ENCODE measurements at regions not wholly inside any gene's neighbourhood (a gene's known extent, or its start where the extent isn't known, plus 50 kb on each side); places are given as distances from the start of the nearest gene placed in this dataset.
"Not testable (repeated sequence)": the region's sequence is repeated elsewhere in the genome, so short reads cannot be mapped to it uniquely, and the experiment has no call there.

DNA sequence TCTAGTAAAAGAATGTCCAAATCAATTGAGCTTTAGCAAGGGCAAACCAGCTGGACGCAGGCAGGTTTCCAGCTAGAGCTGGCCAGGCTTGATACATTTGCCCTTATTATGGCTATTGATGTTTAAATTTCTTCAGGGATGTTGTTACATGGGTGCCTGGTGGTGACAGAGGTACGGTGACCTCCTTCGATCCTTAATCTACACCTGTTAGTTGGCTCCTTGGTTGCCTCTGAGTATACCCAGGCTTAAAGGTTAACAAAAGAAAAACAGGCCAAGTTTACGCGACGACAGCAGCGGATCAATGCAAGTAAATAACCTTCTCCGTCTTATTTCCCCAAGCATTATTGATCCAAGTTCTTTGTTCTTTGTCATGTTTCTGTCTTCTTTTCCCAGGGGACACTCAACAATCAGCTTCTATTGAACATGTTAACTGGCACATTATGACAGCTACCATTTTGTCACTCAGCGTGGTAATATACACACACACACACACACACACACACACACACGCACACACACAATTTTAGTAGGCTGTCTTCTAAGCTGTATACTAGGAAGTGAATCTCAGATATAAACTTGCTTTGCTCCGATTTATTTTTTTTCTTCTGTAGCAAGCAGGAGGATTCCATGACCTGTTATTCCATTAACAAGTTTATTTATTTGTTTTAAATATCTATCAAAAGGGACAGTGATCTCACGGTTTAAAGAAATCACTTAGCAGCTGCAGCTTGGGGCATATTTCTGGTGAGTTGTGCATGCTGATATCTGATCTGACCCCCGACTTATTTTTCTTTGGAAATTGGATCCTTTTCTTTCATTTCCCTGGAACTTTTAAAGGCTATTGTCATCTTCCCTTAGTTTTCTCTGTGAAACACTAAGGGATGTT is 844.7 kb downstream of the MCTP2 start:
- Histone ChIP-seq H3K36me3 (ENCODE audit: control insufficient read depth in 1 of 2, insufficient read depth in 2 of 2, low read length in 2 of 2) (no peaks in the 10 kb centered on the region), H3K4me3 (ENCODE audit: low read depth in 1 of 2, low read length in 2 of 2) (no peak overlapping the region)

GRCh38 chr15:95076678-95076990 is 845.3 kb downstream of the MCTP2 start:
- Histone ChIP-seq H3K4me3 (ENCODE audit: low read depth in 1 of 2, low read length in 2 of 2) (no peak overlapping the region), H3K36me3 (ENCODE audit: control insufficient read depth in 1 of 2, insufficient read depth in 2 of 2, low read length in 2 of 2) (no peaks in the 10 kb centered on the region), H3K27ac (ENCODE audit: low read depth, low read length) (no peak overlapping the region), H3K9me3 (ENCODE audit: control insufficient read depth in 1 of 2, low read length in 2 of 2) (no peaks in the 10 kb centered on the region), H3K4me1 (ENCODE audit: control insufficient read depth in 1 of 2, insufficient read depth in 2 of 2, low read length in 2 of 2) (no peaks in the 10 kb centered on the region), H3K9ac (ENCODE audit: low read depth in 1 of 2, low read length in 2 of 2) (no peak overlapping the region), H3K27me3 (ENCODE audit: control insufficient read depth in 1 of 2, insufficient read depth in 2 of 2, low read length in 2 of 2) (no peaks in the 10 kb centered on the region)

More for the DNA sequence above, 844.7 kb downstream of the MCTP2 start:
- H3K27ac ChIP-seq (ENCODE audit: low read depth, low read length): no peak overlapping the region
- no peaks in the 10 kb centered on the region for H3K9me3 ChIP-seq (ENCODE audit: control insufficient read depth in 1 of 2, low read length in 2 of 2)
- H3K4me1 ChIP-seq (ENCODE audit: control insufficient read depth in 1 of 2, insufficient read depth in 2 of 2, low read length in 2 of 2): no peaks in the 10 kb centered on the region
- no peak overlapping the region for H3K9ac ChIP-seq (ENCODE audit: low read depth in 1 of 2, low read length in 2 of 2)
- H3K27me3 ChIP-seq (ENCODE audit: control insufficient read depth in 1 of 2, insufficient read depth in 2 of 2, low read length in 2 of 2): no peaks in the 10 kb centered on the region

DNA sequence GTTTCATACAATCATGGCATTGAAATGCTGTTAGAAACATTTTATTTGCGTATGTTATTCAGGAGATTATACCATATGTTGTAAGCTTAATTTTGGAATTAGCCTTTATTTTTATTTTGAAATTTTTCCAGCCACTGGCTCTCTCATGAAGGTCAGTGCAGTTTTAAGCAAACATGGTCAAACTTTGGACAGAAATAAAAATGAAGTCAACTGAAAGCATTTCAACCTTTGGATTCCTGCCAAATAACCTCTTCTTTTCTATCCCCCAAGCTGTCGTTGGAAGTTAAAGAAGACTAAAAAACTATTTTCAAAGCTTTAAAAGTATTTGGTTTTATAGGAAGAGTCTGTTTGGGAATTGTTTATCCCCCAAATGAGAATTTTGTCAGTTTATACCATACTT is 846.6 kb downstream of the MCTP2 start:
- no peaks in the 10 kb centered on the region for H3K36me3 ChIP-seq (ENCODE audit: control insufficient read depth in 1 of 2, insufficient read depth in 2 of 2, low read length in 2 of 2)
- H3K4me3 ChIP-seq (ENCODE audit: low read depth in 1 of 2, low read length in 2 of 2): no peak overlapping the region
- no peaks in the 10 kb centered on the region for H3K4me1 ChIP-seq (ENCODE audit: control insufficient read depth in 1 of 2, insufficient read depth in 2 of 2, low read length in 2 of 2)
- no peaks in the 10 kb centered on the region for H3K9me3 ChIP-seq (ENCODE audit: control insufficient read depth in 1 of 2, low read length in 2 of 2)
- H3K27me3 ChIP-seq (ENCODE audit: control insufficient read depth in 1 of 2, insufficient read depth in 2 of 2, low read length in 2 of 2): no peaks in the 10 kb centered on the region
- no peak overlapping the region for H3K27ac ChIP-seq (ENCODE audit: low read depth, low read length)
- no peak overlapping the region for H3K9ac ChIP-seq (ENCODE audit: low read depth in 1 of 2, low read length in 2 of 2)

GRCh38 chr15:95080228-95080627 is 848.9 kb downstream of the MCTP2 start:
- H3K4me3 ChIP-seq (ENCODE audit: low read depth in 1 of 2, low read length in 2 of 2); H3K27me3 ChIP-seq (ENCODE audit: control insufficient read depth in 1 of 2, insufficient read depth in 2 of 2, low read length in 2 of 2); H3K9ac ChIP-seq (ENCODE audit: low read depth in 1 of 2, low read length in 2 of 2); H3K36me3 ChIP-seq (ENCODE audit: control insufficient read depth in 1 of 2, insufficient read depth in 2 of 2, low read length in 2 of 2); H3K9me3 ChIP-seq (ENCODE audit: control insufficient read depth in 1 of 2, low read length in 2 of 2); H3K4me1 ChIP-seq (ENCODE audit: control insufficient read depth in 1 of 2, insufficient read depth in 2 of 2, low read length in 2 of 2); H3K27ac ChIP-seq (ENCODE audit: low read depth, low read length): not testable (repeated sequence)

- Histone ChIP-seq H3K4me3 (ENCODE audit: low read depth in 1 of 2, low read length in 2 of 2) (no peak overlapping the region), H3K36me3 (ENCODE audit: control insufficient read depth in 1 of 2, insufficient read depth in 2 of 2, low read length in 2 of 2) (no peaks in the 10 kb centered on the region), H3K9me3 (ENCODE audit: control insufficient read depth in 1 of 2, low read length in 2 of 2) (no peaks in the 10 kb centered on the region), H3K4me1 (ENCODE audit: control insufficient read depth in 1 of 2, insufficient read depth in 2 of 2, low read length in 2 of 2) (no peaks in the 10 kb centered on the region), H3K27ac (ENCODE audit: low read depth, low read length) (no peak overlapping the region), H3K27me3 (ENCODE audit: control insufficient read depth in 1 of 2, insufficient read depth in 2 of 2, low read length in 2 of 2) (no peaks in the 10 kb centered on the region), H3K9ac (ENCODE audit: low read depth in 1 of 2, low read length in 2 of 2) (no peak overlapping the region)
These were observed 853.7 kb downstream of the MCTP2 start for GRCh38 chr15:95085056-95085455.

GRCh38 chr15:95086531-95087252 is 855.3 kb downstream of the MCTP2 start:
- H3K4me1 ChIP-seq (ENCODE audit: control insufficient read depth in 1 of 2, insufficient read depth in 2 of 2, low read length in 2 of 2): no peaks in the 10 kb centered on the region
- H3K27me3 ChIP-seq (ENCODE audit: control insufficient read depth in 1 of 2, insufficient read depth in 2 of 2, low read length in 2 of 2): no peaks in the 10 kb centered on the region
- H3K27ac ChIP-seq (ENCODE audit: low read depth, low read length): no peak overlapping the region
- H3K4me3 ChIP-seq (ENCODE audit: low read depth in 1 of 2, low read length in 2 of 2): no peak overlapping the region
- H3K9ac ChIP-seq (ENCODE audit: low read depth in 1 of 2, low read length in 2 of 2): no peak overlapping the region
- no peaks in the 10 kb centered on the region for H3K9me3 ChIP-seq (ENCODE audit: control insufficient read depth in 1 of 2, low read length in 2 of 2)
- H3K36me3 ChIP-seq (ENCODE audit: control insufficient read depth in 1 of 2, insufficient read depth in 2 of 2, low read length in 2 of 2): no peaks in the 10 kb centered on the region

DNA sequence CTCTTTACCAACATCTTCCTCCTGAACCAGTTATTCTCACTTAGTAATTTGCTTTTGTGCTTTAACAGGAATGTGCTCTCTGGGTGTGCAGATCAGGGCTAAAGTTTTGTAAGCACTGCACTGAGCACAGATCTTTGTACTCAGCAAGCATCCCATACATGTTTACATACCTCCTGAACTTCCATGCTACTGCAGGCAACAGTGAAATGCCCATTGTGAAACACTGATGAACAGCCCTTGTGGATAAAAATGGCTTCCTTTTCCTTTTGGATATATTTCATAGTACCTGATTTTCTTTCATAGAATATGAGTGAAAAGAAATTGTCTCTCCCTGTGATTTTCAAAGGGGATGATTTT is 855.9 kb downstream of the MCTP2 start:
- no peak overlapping the region for H3K27ac ChIP-seq (ENCODE audit: low read depth, low read length)
- no peak overlapping the region for H3K4me3 ChIP-seq (ENCODE audit: low read depth in 1 of 2, low read length in 2 of 2)
- H3K27me3 ChIP-seq (ENCODE audit: control insufficient read depth in 1 of 2, insufficient read depth in 2 of 2, low read length in 2 of 2): no peaks in the 10 kb centered on the region
- no peaks in the 10 kb centered on the region for H3K9me3 ChIP-seq (ENCODE audit: control insufficient read depth in 1 of 2, low read length in 2 of 2)
- no peaks in the 10 kb centered on the region for H3K36me3 ChIP-seq (ENCODE audit: control insufficient read depth in 1 of 2, insufficient read depth in 2 of 2, low read length in 2 of 2)
- H3K4me1 ChIP-seq (ENCODE audit: control insufficient read depth in 1 of 2, insufficient read depth in 2 of 2, low read length in 2 of 2): no peaks in the 10 kb centered on the region
- H3K9ac ChIP-seq (ENCODE audit: low read depth in 1 of 2, low read length in 2 of 2): no peak overlapping the region

DNA sequence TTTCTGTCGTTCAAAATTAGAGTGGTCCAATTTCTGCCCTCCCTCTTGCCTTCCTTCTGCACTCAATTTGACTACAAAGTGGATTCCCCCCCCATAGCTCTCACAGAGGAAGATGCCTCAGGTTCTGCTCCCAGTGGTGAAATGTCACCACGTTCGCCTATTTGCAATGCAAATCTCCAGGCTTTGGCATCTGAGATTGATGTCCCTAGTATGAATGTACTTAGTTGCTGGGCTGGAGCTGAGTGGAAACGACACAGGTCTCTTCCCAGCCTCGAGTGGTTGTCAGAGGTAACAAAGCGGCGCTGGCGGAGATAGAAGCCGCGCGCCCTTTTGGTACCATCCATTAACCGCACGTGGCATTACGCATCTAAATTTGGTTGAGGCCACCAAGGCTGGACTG is 860.1 kb downstream of the MCTP2 start:
- no peaks in the 10 kb centered on the region for H3K27me3 ChIP-seq (ENCODE audit: control insufficient read depth in 1 of 2, insufficient read depth in 2 of 2, low read length in 2 of 2)
- H3K36me3 ChIP-seq (ENCODE audit: control insufficient read depth in 1 of 2, insufficient read depth in 2 of 2, low read length in 2 of 2): no peaks in the 10 kb centered on the region
- H3K9ac ChIP-seq (ENCODE audit: low read depth in 1 of 2, low read length in 2 of 2): no peak overlapping the region
- H3K4me1 ChIP-seq (ENCODE audit: control insufficient read depth in 1 of 2, insufficient read depth in 2 of 2, low read length in 2 of 2): no peaks in the 10 kb centered on the region
- H3K4me3 ChIP-seq (ENCODE audit: low read depth in 1 of 2, low read length in 2 of 2): no peak overlapping the region
- no peak overlapping the region for H3K27ac ChIP-seq (ENCODE audit: low read depth, low read length)
- no peaks in the 10 kb centered on the region for H3K9me3 ChIP-seq (ENCODE audit: control insufficient read depth in 1 of 2, low read length in 2 of 2)

- Histone ChIP-seq H3K9me3 (ENCODE audit: control insufficient read depth in 1 of 2, low read length in 2 of 2) (no peaks in the 10 kb centered on the region), H3K27me3 (ENCODE audit: control insufficient read depth in 1 of 2, insufficient read depth in 2 of 2, low read length in 2 of 2) (no peaks in the 10 kb centered on the region), H3K4me1 (ENCODE audit: control insufficient read depth in 1 of 2, insufficient read depth in 2 of 2, low read length in 2 of 2) (no peaks in the 10 kb centered on the region)
These were observed 863.9 kb downstream of the MCTP2 start for GRCh38 chr15:95095250-95095649.

GRCh38 chr15:95096651-95097050 is 865.3 kb downstream of the MCTP2 start:
- Histone ChIP-seq H3K27me3 (ENCODE audit: control insufficient read depth in 1 of 2, insufficient read depth in 2 of 2, low read length in 2 of 2) (no peaks in the 10 kb centered on the region), H3K27ac (ENCODE audit: low read depth, low read length) (no peak overlapping the region), H3K9me3 (ENCODE audit: control insufficient read depth in 1 of 2, low read length in 2 of 2) (no peaks in the 10 kb centered on the region), H3K9ac (ENCODE audit: low read depth in 1 of 2, low read length in 2 of 2) (no peak overlapping the region), H3K36me3 (ENCODE audit: control insufficient read depth in 1 of 2, insufficient read depth in 2 of 2, low read length in 2 of 2) (no peaks in the 10 kb centered on the region), H3K4me1 (ENCODE audit: control insufficient read depth in 1 of 2, insufficient read depth in 2 of 2, low read length in 2 of 2) (no peaks in the 10 kb centered on the region), H3K4me3 (ENCODE audit: low read depth in 1 of 2, low read length in 2 of 2) (no peak overlapping the region)

More at GRCh38 chr15:95095250-95095649, 863.9 kb downstream of the MCTP2 start:
- no peaks in the 10 kb centered on the region for H3K36me3 ChIP-seq (ENCODE audit: control insufficient read depth in 1 of 2, insufficient read depth in 2 of 2, low read length in 2 of 2)
- H3K27ac ChIP-seq (ENCODE audit: low read depth, low read length): no peak overlapping the region
- no peak overlapping the region for H3K4me3 ChIP-seq (ENCODE audit: low read depth in 1 of 2, low read length in 2 of 2)
- H3K9ac ChIP-seq (ENCODE audit: low read depth in 1 of 2, low read length in 2 of 2): no peak overlapping the region

Measured in duodenal mucosa (tissue), 2 donors.